Osteocyte (in vitro differentiated cells): ENCODE measurements at regions not wholly inside any gene's neighbourhood (a gene's known extent, or its start where the extent isn't known, plus 50 kb on each side); places are given as distances from the start of the nearest gene placed in this dataset.

Source experiments
- DNase-seq: peaks from one replicate; pipeline ENCODE4 v3.0.0; 2021; ENCODE audit warnings: mixed read lengths; ENCODE audit not compliant: unreplicated experiment; ENCODE audit errors: extremely low spot score
- H3K27ac Mint-ChIP-seq: one replicate; pipeline ENCODE4 v1.8.0; 2021; ENCODE audit warnings: mild to moderate bottlenecking, mixed read lengths; ENCODE audit not compliant: unreplicated experiment
- H3K27me3 Mint-ChIP-seq: one replicate; pipeline ENCODE4 v1.8.0; 2021; ENCODE audit warnings: mixed read lengths; ENCODE audit not compliant: unreplicated experiment
- H3K36me3 Mint-ChIP-seq: one replicate; pipeline ENCODE4 v1.8.0; 2021; ENCODE audit warnings: mixed read lengths; ENCODE audit not compliant: unreplicated experiment
- H3K4me1 Mint-ChIP-seq: one replicate; pipeline ENCODE4 v1.8.0; 2021; ENCODE audit warnings: mixed read lengths; ENCODE audit not compliant: unreplicated experiment
- H3K4me3 Mint-ChIP-seq: one replicate; pipeline ENCODE4 v1.8.0; 2021; ENCODE audit warnings: mild to moderate bottlenecking, moderate library complexity, mixed read lengths; ENCODE audit not compliant: unreplicated experiment
- H3K9me3 Mint-ChIP-seq: one replicate; pipeline ENCODE4 v1.8.0; 2021; ENCODE audit warnings: mixed read lengths; ENCODE audit not compliant: unreplicated experiment
- CTCF ChIP-seq: fragments of 200-600 bp; sonication (generic); IDR thresholded peaks from 2 replicates; pipeline ENCODE4 v1.5.0; 2021; ENCODE audit warnings: antibody characterized with exemption, mild to moderate bottlenecking, moderate library complexity

GRCh38 chr11:57092028-57092698, 89.6 kb upstream of the LRRC55 start:
- peaks cover 15% of the 10 kb centered on the region for H3K27me3 Mint-ChIP-seq
- no peaks in the 10 kb centered on the region for H3K36me3 Mint-ChIP-seq
- DNase-seq, result no peak
- H3K4me3 Mint-ChIP-seq, result no peak overlapping the region
- H3K9me3 Mint-ChIP-seq, result no peaks in the 10 kb centered on the region
- H3K4me1 Mint-ChIP-seq, result no peaks in the 10 kb centered on the region
- H3K27ac Mint-ChIP-seq, result no peak overlapping the region
- TF ChIP-seq CTCF, result no peak

GRCh38 chr11:57094181-57094935, 87.4 kb upstream of the LRRC55 start:
- no peak for DNase-seq
- Mint-ChIP-seq H3K36me3 (no peaks in the 10 kb centered on the region), H3K27ac (no peak overlapping the region), H3K9me3 (no peaks in the 10 kb centered on the region), H3K4me3 (no peak overlapping the region), H3K27me3 (peaks cover 16% of the 10 kb centered on the region), H3K4me1 (no peaks in the 10 kb centered on the region)
- TF ChIP-seq CTCF, result no peak

GRCh38 chr11:57095417-57095816, 86.3 kb upstream of the LRRC55 start:
- TF ChIP-seq CTCF, result no peak
- Mint-ChIP-seq H3K4me3 (no peak overlapping the region), H3K36me3 (no peaks in the 10 kb centered on the region), H3K4me1 (no peaks in the 10 kb centered on the region), H3K27ac (no peak overlapping the region), H3K27me3 (peaks cover 18% of the 10 kb centered on the region), H3K9me3 (no peaks in the 10 kb centered on the region)
- DNase-seq, result no peak

GRCh38 chr11:57095896-57096295, 85.9 kb upstream of the LRRC55 start:
- Mint-ChIP-seq H3K4me3 (no peak overlapping the region), H3K27ac (no peak overlapping the region), H3K4me1 (no peaks in the 10 kb centered on the region), H3K9me3 (no peaks in the 10 kb centered on the region), H3K36me3 (no peaks in the 10 kb centered on the region), H3K27me3 (peaks cover 17% of the 10 kb centered on the region)
- DNase-seq, result no peak
- no peak for TF ChIP-seq CTCF

GRCh38 chr11:57097149-57097548, 84.6 kb upstream of the LRRC55 start:
- H3K27ac Mint-ChIP-seq, result no peak overlapping the region
- H3K4me3 Mint-ChIP-seq, result no peak overlapping the region
- H3K27me3 Mint-ChIP-seq, result peaks cover 11% of the 10 kb centered on the region
- H3K4me1 Mint-ChIP-seq, result no peaks in the 10 kb centered on the region
- H3K9me3 Mint-ChIP-seq, result no peaks in the 10 kb centered on the region
- no peak for DNase-seq
- TF ChIP-seq CTCF, result no peak
- no peaks in the 10 kb centered on the region for H3K36me3 Mint-ChIP-seq
